Suppressor macrophage (primary cell): ENCODE measurements at regions not wholly inside any gene's neighbourhood (a gene's known extent, or its start where the extent isn't known, plus 50 kb on each side); places are given as distances from the start of the nearest gene placed in this dataset.
A peak's percentile ranks its signal among the peaks of the same experiment; 100 is the strongest.
"Not testable (repeated sequence)": the region's sequence is repeated elsewhere in the genome, so short reads cannot be mapped to it uniquely, and the experiment has no call there.

Source experiments
- DNase-seq, 4 experiments: peaks; one replicate each; pipeline ENCODE4 v3.0.0-alpha.2; 2020 to 2022

- peak; percentile 1 to 26 (median 10) for DNase-seq
These were observed 379.2 kb upstream of the SPAG17 start for GRCh38 chr1:118563981-118564951.

GRCh38 chr1:118558933-118559332 lies 373.9 kb upstream of the SPAG17 start:
- no peak for DNase-seq

- DNase-seq = no peak
These were observed 371.9 kb upstream of the SPAG17 start for GRCh38 chr1:118556936-118557335.

- no peak for DNase-seq
These were observed 370.6 kb upstream of the SPAG17 start for GRCh38 chr1:118555638-118556037.

GRCh38 chr1:118535901-118536300 lies 350.9 kb upstream of the SPAG17 start:
- DNase-seq = no peak

GRCh38 chr1:118511922-118512321 lies 326.9 kb upstream of the SPAG17 start:
- DNase-seq = not testable (repeated sequence)

- no peak for DNase-seq
These were observed 319.8 kb upstream of the SPAG17 start for GRCh38 chr1:118504867-118505266.

- no peak for DNase-seq
These were observed 319.2 kb upstream of the SPAG17 start for GRCh38 chr1:118504221-118504644.

- DNase-seq = no peak
These were observed 318.7 kb upstream of the SPAG17 start for GRCh38 chr1:118503752-118504151.

- no peak for DNase-seq
These were observed 310.0 kb upstream of the SPAG17 start for GRCh38 chr1:118494998-118495397.

- DNase-seq = no peak
These were observed 303.8 kb upstream of the SPAG17 start for GRCh38 chr1:118488787-118489186.

- DNase-seq = no peak
These were observed 302.9 kb upstream of the SPAG17 start for GRCh38 chr1:118487932-118488331.

- no peak for DNase-seq
These were observed 302.1 kb upstream of the SPAG17 start for GRCh38 chr1:118487091-118487490.

GRCh38 chr1:118486199-118486598 lies 301.2 kb upstream of the SPAG17 start:
- no peak for DNase-seq

- DNase-seq = no peak
These were observed 300.7 kb upstream of the SPAG17 start for GRCh38 chr1:118485757-118486156.

GRCh38 chr1:118484893-118485292 lies 299.9 kb upstream of the SPAG17 start:
- DNase-seq = no peak

- no peak for DNase-seq
These were observed 298.4 kb upstream of the SPAG17 start for GRCh38 chr1:118483245-118484006.

- no peak for DNase-seq
These were observed 296.1 kb upstream of the SPAG17 start for GRCh38 chr1:118481126-118481525.

- DNase-seq = no peak
These were observed 294.3 kb upstream of the SPAG17 start for GRCh38 chr1:118479351-118479750.

- DNase-seq = no peak
These were observed 288.8 kb upstream of the SPAG17 start for GRCh38 chr1:118473825-118474224.

GRCh38 chr1:118464460-118464859 lies 279.4 kb upstream of the SPAG17 start:
- not testable (repeated sequence) for DNase-seq

GRCh38 chr1:118461154-118461553 lies 276.1 kb upstream of the SPAG17 start:
- no peak for DNase-seq

- DNase-seq = no peak
These were observed 274.8 kb upstream of the SPAG17 start for GRCh38 chr1:118459871-118460270.

GRCh38 chr1:118453856-118454255 lies 268.8 kb upstream of the SPAG17 start:
- not testable (repeated sequence) for DNase-seq
